SK-N-MC (cell line): ENCODE measurements at regions not wholly inside any gene's neighbourhood (a gene's known extent, or its start where the extent isn't known, plus 50 kb on each side); places are given as distances from the start of the nearest gene placed in this dataset.

Experiments used
- DNase-seq: peaks from one replicate; pipeline ENCODE4 v3.0.0-alpha.2; 2011; ENCODE audit warnings: low read depth, low spot score
- H3K27ac ChIP-seq: fragments of 200-600 bp; sonication (generic); 2 replicates; pipeline ENCODE4 v1.5.1; 2016; ENCODE audit warnings: mixed run types
- H3K36me3 ChIP-seq: fragments of 200-600 bp; sonication (generic); 2 replicates; pipeline ENCODE4 v1.6.1; 2017; ENCODE audit warnings: antibody characterized with exemption, low read length, mixed read lengths; ENCODE audit not compliant: insufficient read depth
- H3K4me3 ChIP-seq: fragments of 200-600 bp; sonication (generic); 2 replicates; pipeline ENCODE4 v1.5.1; 2016
- H3K9ac ChIP-seq: fragments of 200-600 bp; sonication (generic); 2 replicates; pipeline ENCODE4 v1.8.0; 2017; ENCODE audit warnings: mixed run types, mixed read lengths; ENCODE audit not compliant: insufficient read length
- H3K9me3 ChIP-seq: fragments of 200-600 bp; sonication (generic); 2 replicates; pipeline ENCODE4 v1.6.1; 2017; ENCODE audit warnings: low read depth, mild to moderate bottlenecking, antibody characterized with exemption, low read length, moderate library complexity, mixed read lengths
- EZH2 ChIP-seq: fragments of 200-600 bp; sonication (generic); IDR thresholded peaks from one replicate; pipeline ENCODE4 v1.6.1; 2017; ENCODE audit warnings: antibody characterized with exemption
- FOXP2 ChIP-seq: optimal IDR thresholded peaks from 2 replicates; pipeline ENCODE3; 2011; ENCODE audit warnings: mild to moderate bottlenecking, moderate library complexity; ENCODE audit not compliant: insufficient read depth; ENCODE audit errors: extremely low read length, control extremely low read depth
- POLR2AphosphoS5 ChIP-seq: IDR thresholded peaks from 2 replicates; pipeline ENCODE4 v1.6.1; 2012; ENCODE audit warnings: mild to moderate bottlenecking, low read depth, low read length, borderline replicate concordance

- Histone ChIP-seq H3K27ac (no peak overlapping the region), H3K36me3 (no peaks in the 10 kb centered on the region), H3K4me3 (no peak overlapping the region), H3K9ac (no peak overlapping the region), H3K9me3 (no peaks in the 10 kb centered on the region)
- TF ChIP-seq FOXP2 (no peak), POLR2AphosphoS5 (no peak), EZH2 (no peak)
- no peak for DNase-seq
Observed at GRCh38 chr6:8181951-8182845, 79.8 kb upstream of the EEF1E1 start.

- TF ChIP-seq EZH2 (no peak), FOXP2 (no peak), POLR2AphosphoS5 (no peak)
- Histone ChIP-seq H3K9ac (no peak overlapping the region), H3K36me3 (no peaks in the 10 kb centered on the region), H3K9me3 (no peaks in the 10 kb centered on the region), H3K4me3 (no peak overlapping the region), H3K27ac (no peak overlapping the region)
- DNase-seq: no peak
Observed at GRCh38 chr6:8181160-8181881, 79.0 kb upstream of the EEF1E1 start.

GRCh38 chr6:8180327-8181159 lies 78.2 kb upstream of the EEF1E1 start:
- Histone ChIP-seq H3K9ac (no peak overlapping the region), H3K27ac (no peak overlapping the region), H3K36me3 (no peaks in the 10 kb centered on the region), H3K9me3 (no peaks in the 10 kb centered on the region), H3K4me3 (no peak overlapping the region)
- DNase-seq: no peak
- TF ChIP-seq FOXP2 (no peak), EZH2 (no peak), POLR2AphosphoS5 (no peak)

GRCh38 chr6:8177721-8178120 lies 75.4 kb upstream of the EEF1E1 start:
- no peaks in the 10 kb centered on the region for H3K36me3 ChIP-seq
- no peak overlapping the region for H3K9ac ChIP-seq
- TF ChIP-seq FOXP2 (no peak), EZH2 (no peak), POLR2AphosphoS5 (no peak)
- H3K9me3 ChIP-seq: no peaks in the 10 kb centered on the region
- DNase-seq: no peak
- no peak overlapping the region for H3K4me3 ChIP-seq
- no peak overlapping the region for H3K27ac ChIP-seq

DNA sequence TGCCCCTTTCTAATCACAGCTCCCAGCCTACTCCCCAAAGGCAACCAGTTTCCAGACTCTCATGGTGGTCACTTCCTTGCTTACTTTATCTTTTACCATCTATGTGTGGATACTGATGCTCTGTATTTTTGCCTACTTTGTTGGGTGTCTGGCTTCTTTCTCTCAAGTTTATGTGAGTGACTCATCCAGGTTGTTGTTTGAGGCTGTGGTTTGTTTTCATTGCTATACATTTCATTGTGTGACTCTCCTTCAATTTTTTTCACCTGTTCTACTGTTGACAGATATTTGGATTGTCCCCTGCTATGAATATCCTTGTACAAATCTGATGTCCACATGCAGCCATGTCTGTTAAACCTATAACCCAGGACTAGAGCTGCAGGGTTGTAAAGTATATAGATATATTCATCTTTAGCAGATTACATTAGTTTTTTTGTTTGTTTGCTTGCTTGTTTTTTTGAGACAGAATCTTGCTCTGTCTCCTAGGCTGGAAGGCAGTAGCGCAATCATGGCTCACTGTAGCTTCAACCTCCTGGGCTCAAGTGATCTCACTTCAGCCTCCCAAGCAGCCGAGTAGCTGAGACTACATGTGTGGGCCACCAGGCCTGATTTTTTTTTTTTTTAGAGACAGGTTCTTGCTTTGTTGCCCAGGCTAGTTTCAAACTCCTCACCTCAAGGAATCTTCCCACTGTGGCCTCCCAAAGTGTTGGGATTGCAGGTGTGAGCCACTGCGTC lies 72.9 kb upstream of the EEF1E1 start:
- Histone ChIP-seq H3K36me3 (no peaks in the 10 kb centered on the region), H3K9ac (no peak overlapping the region), H3K4me3 (no peak overlapping the region), H3K27ac (no peak overlapping the region), H3K9me3 (no peaks in the 10 kb centered on the region)
- no peak for DNase-seq
- TF ChIP-seq FOXP2 (no peak), EZH2 (no peak), POLR2AphosphoS5 (no peak)

- H3K9me3 ChIP-seq: no peaks in the 10 kb centered on the region
- no peak overlapping the region for H3K27ac ChIP-seq
- DNase-seq: no peak
Observed at GRCh38 chr6:8174571-8174970, 72.2 kb upstream of the EEF1E1 start.

GRCh38 chr6:8172530-8172929 lies 70.2 kb upstream of the EEF1E1 start:
- no peak for DNase-seq
- Histone ChIP-seq H3K9me3 (no peaks in the 10 kb centered on the region), H3K4me3 (no peak overlapping the region), H3K9ac (no peak overlapping the region), H3K36me3 (no peaks in the 10 kb centered on the region), H3K27ac (no peak overlapping the region)
- no peak for TF ChIP-seq POLR2AphosphoS5
- TF ChIP-seq EZH2: no peak
- no peak for TF ChIP-seq FOXP2

More at GRCh38 chr6:8174571-8174970, 72.2 kb upstream of the EEF1E1 start:
- Histone ChIP-seq H3K4me3 (no peak overlapping the region), H3K9ac (no peak overlapping the region), H3K36me3 (no peaks in the 10 kb centered on the region)
- TF ChIP-seq EZH2 (no peak), POLR2AphosphoS5 (no peak), FOXP2 (no peak)
